PC-9 (cell line): ENCODE measurements at regions not wholly inside any gene's neighbourhood (a gene's known extent, or its start where the extent isn't known, plus 50 kb on each side); places are given as distances from the start of the nearest gene placed in this dataset.

Source experiments
- EZH2 ChIP-seq: fragments of 200-600 bp; sonication (generic); IDR thresholded peaks from 2 replicates; pipeline ENCODE4 v1.8.0; 2017; ENCODE audit warnings: antibody characterized with exemption, low read depth
- TF ChIP-seq, protein P1 (sequence below): fragments of 200-600 bp; sonication (generic); conservative IDR thresholded peaks from 2 replicates; pipeline ENCODE4 v1.6.1; 2017; ENCODE audit warnings: mixed run types, antibody characterized with exemption, mild to moderate bottlenecking, moderate library complexity

GRCh38 chr5:15215056-15215455 is 284.9 kb upstream of the FBXL7 start:
- TF ChIP-seq, protein P1, sequence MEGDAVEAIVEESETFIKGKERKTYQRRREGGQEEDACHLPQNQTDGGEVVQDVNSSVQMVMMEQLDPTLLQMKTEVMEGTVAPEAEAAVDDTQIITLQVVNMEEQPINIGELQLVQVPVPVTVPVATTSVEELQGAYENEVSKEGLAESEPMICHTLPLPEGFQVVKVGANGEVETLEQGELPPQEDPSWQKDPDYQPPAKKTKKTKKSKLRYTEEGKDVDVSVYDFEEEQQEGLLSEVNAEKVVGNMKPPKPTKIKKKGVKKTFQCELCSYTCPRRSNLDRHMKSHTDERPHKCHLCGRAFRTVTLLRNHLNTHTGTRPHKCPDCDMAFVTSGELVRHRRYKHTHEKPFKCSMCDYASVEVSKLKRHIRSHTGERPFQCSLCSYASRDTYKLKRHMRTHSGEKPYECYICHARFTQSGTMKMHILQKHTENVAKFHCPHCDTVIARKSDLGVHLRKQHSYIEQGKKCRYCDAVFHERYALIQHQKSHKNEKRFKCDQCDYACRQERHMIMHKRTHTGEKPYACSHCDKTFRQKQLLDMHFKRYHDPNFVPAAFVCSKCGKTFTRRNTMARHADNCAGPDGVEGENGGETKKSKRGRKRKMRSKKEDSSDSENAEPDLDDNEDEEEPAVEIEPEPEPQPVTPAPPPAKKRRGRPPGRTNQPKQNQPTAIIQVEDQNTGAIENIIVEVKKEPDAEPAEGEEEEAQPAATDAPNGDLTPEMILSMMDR: no peak
- no peak for TF ChIP-seq EZH2
